ENCODE measurements at regions not wholly inside any gene's neighbourhood (a gene's known extent, or its start where the extent isn't known, plus 50 kb on each side); places are given as distances from the start of the nearest gene placed in this dataset.

DNA sequence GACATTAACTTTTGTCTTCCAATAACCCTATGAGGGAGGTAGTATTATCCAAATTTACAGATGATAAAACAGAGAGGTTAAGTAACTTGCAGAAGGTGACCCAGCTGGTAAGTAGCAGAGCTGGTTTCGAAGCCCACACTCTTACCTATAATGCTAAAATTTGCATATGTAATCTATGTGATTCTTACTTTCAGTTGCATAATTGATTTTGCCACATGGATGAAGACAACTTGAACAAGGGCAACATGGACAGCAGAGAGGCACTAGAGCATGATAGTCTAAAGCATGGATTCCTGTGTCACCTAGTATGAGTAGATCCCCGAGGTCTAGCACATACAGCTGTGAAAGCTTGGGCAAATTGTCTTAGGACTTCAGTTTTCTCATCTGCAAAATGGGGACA lies 117.6 kb upstream of the DTNBP1 start:
- TF ChIP-seq CTCF (IDR thresholded peaks at IDR 0.05) (no peak), POLR2AphosphoS5 (IDR thresholded peaks at IDR 0.05; ENCODE audit: low read depth, low read length) (no peak), SIN3A (IDR thresholded peaks at IDR 0.05; ENCODE audit: borderline replicate concordance, insufficient read depth, low read depth, low read length) (no peak), TCF7L2 (IDR thresholded peaks at IDR 0.05; ENCODE audit: low read depth, low read length) (no peak)
- TF ChIP-seq, protein P1, sequence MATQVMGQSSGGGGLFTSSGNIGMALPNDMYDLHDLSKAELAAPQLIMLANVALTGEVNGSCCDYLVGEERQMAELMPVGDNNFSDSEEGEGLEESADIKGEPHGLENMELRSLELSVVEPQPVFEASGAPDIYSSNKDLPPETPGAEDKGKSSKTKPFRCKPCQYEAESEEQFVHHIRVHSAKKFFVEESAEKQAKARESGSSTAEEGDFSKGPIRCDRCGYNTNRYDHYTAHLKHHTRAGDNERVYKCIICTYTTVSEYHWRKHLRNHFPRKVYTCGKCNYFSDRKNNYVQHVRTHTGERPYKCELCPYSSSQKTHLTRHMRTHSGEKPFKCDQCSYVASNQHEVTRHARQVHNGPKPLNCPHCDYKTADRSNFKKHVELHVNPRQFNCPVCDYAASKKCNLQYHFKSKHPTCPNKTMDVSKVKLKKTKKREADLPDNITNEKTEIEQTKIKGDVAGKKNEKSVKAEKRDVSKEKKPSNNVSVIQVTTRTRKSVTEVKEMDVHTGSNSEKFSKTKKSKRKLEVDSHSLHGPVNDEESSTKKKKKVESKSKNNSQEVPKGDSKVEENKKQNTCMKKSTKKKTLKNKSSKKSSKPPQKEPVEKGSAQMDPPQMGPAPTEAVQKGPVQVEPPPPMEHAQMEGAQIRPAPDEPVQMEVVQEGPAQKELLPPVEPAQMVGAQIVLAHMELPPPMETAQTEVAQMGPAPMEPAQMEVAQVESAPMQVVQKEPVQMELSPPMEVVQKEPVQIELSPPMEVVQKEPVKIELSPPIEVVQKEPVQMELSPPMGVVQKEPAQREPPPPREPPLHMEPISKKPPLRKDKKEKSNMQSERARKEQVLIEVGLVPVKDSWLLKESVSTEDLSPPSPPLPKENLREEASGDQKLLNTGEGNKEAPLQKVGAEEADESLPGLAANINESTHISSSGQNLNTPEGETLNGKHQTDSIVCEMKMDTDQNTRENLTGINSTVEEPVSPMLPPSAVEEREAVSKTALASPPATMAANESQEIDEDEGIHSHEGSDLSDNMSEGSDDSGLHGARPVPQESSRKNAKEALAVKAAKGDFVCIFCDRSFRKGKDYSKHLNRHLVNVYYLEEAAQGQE (IDR thresholded peaks at IDR 0.05; ENCODE audit: insufficient read depth in 1 of 2, low read depth in 2 of 2, low read length in 1 of 2) = no peak

Data from Panc1 (cell line).